T-helper 1 cell treated with Interleukin-12 subunit alpha and Interleukin-12 subunit beta and Interleukin-4 antibody, amounts not matched to agents 30 μg/mL and 1 μg/mL, for 36 hours (primary cell): ENCODE measurements at regions not wholly inside any gene's neighbourhood (a gene's known extent, or its start where the extent isn't known, plus 50 kb on each side); places are given as distances from the start of the nearest gene placed in this dataset.

Source experiments
- H3K27ac Mint-ChIP-seq: one replicate; pipeline ENCODE4 v1.8.0; 2021; ENCODE audit warnings: mild to moderate bottlenecking, mixed read lengths
- H3K27me3 Mint-ChIP-seq: one replicate; pipeline ENCODE4 v1.8.0; 2021; ENCODE audit warnings: low read depth, mixed read lengths
- H3K36me3 Mint-ChIP-seq: one replicate; pipeline ENCODE4 v1.8.0; 2021; ENCODE audit warnings: low read depth, mixed read lengths
- H3K4me1 Mint-ChIP-seq: one replicate; pipeline ENCODE4 v1.8.0; 2021; ENCODE audit warnings: low read depth, mixed read lengths
- H3K4me3 Mint-ChIP-seq: one replicate; pipeline ENCODE4 v1.8.0; 2021; ENCODE audit warnings: mild to moderate bottlenecking, moderate library complexity, mixed read lengths
- H3K9me3 Mint-ChIP-seq: one replicate; pipeline ENCODE4 v1.8.0; 2021; ENCODE audit warnings: mixed read lengths

DNA sequence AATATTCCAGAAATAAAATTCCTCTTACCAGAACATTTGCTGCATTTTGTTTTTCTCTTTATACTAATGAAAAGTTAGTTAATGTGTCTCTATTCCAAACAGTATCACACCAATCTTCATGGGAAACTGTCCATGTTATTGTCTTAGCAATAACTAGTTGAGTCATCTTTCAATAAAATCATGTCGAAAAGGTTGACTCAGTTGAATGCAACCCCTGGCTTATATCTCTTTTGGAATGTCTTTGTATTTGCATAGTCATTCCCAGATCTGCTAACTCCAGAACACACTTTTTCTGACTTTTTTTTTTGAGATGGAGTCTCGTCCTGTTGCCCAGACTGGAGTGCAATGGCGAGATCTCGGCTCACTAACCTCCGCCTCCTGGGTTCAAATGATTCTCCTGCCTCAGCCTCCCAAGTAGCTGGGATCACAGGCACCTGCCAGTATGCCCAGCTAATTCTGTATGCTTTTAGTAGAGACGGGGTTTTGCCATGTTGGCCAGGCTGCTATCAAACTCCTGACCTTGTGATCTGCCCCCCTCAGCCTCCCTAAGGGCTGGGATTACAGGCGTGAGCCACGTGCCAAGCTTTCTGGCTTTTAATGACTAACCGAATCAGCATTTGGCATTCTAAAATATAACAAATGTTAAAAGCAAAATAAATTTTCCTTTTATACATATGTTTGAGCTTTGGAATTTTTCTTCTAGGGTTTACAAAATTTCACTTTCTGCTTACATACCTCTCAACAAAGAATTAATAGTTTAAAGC, 133.2 kb upstream of the GULP1 start:
- no peaks in the 10 kb centered on the region for H3K36me3 Mint-ChIP-seq
- no peak overlapping the region for H3K27ac Mint-ChIP-seq

DNA sequence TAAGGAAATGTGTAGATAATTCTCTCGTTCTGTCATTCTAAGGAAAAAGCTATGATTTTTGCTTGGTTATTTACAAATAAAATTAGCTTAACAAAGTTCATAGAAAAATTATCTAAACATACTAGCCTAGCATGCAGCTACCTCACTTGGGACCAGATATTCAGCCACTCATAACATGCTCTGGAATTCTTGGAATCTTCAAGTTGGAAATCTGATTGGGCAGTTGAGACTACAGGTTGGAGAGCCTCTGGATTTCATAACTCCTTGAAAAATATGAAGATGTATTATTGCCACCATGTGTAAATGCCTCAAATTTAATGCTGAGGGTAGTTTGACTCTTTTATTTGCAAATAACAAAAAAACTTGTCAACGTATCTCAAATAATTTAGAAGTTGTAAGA, 132.2 kb upstream of the GULP1 start:
- Mint-ChIP-seq H3K4me3 (no peak overlapping the region), H3K27ac (no peak overlapping the region), H3K4me1 (no peaks in the 10 kb centered on the region), H3K36me3 (no peaks in the 10 kb centered on the region), H3K9me3 (no peaks in the 10 kb centered on the region), H3K27me3 (no peaks in the 10 kb centered on the region)

More for the DNA sequence above, 133.2 kb upstream of the GULP1 start:
- Mint-ChIP-seq H3K4me1 (no peaks in the 10 kb centered on the region), H3K27me3 (no peaks in the 10 kb centered on the region), H3K9me3 (no peaks in the 10 kb centered on the region), H3K4me3 (no peak overlapping the region)

DNA sequence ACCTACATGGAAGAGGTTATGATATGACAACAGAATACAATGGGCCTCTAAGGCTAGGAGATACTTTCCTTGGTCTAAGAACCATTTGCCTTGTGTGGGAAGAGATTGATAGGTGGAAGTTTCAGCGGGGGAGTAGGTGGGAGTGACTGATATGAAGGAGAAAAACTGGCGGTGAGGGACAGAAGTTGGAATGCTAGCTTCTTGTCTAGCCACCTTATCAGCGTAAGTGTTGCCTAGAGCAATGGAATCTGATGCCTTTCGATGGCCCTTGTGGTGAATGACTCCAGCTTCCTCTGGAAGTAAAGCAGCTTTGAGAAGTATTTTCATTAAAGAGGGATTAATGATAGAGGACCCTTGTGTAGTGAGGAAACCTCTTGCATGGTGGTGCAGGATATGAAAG, 121.3 kb upstream of the GULP1 start:
- H3K36me3 Mint-ChIP-seq = no peaks in the 10 kb centered on the region
- no peak overlapping the region for H3K27ac Mint-ChIP-seq
- peaks cover 8% of the 10 kb centered on the region for H3K9me3 Mint-ChIP-seq
- no peaks in the 10 kb centered on the region for H3K27me3 Mint-ChIP-seq
- no peaks in the 10 kb centered on the region for H3K4me1 Mint-ChIP-seq
- no peak overlapping the region for H3K4me3 Mint-ChIP-seq

DNA sequence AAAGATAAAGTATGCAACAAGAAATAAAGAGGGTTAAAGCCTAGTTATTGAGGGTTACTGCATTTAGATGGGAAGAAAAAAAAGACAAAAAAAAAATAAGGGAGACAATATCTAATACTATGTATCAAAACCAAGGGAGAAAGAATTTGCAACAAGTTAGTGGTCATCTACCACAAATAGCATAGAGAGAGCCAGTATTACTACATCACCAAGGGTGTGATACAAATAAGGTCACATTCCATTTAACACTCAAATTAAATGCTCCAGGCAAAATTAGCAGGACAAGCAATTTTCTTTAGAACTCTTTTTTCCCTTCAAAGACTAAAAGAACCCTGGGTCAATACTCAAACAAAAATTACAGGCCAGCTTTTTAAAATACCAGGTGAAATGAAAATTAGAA, 115.1 kb upstream of the GULP1 start:
- Mint-ChIP-seq H3K27ac (no peak overlapping the region), H3K9me3 (no peaks in the 10 kb centered on the region), H3K4me1 (no peaks in the 10 kb centered on the region), H3K36me3 (no peaks in the 10 kb centered on the region), H3K27me3 (no peaks in the 10 kb centered on the region), H3K4me3 (no peak overlapping the region)

DNA sequence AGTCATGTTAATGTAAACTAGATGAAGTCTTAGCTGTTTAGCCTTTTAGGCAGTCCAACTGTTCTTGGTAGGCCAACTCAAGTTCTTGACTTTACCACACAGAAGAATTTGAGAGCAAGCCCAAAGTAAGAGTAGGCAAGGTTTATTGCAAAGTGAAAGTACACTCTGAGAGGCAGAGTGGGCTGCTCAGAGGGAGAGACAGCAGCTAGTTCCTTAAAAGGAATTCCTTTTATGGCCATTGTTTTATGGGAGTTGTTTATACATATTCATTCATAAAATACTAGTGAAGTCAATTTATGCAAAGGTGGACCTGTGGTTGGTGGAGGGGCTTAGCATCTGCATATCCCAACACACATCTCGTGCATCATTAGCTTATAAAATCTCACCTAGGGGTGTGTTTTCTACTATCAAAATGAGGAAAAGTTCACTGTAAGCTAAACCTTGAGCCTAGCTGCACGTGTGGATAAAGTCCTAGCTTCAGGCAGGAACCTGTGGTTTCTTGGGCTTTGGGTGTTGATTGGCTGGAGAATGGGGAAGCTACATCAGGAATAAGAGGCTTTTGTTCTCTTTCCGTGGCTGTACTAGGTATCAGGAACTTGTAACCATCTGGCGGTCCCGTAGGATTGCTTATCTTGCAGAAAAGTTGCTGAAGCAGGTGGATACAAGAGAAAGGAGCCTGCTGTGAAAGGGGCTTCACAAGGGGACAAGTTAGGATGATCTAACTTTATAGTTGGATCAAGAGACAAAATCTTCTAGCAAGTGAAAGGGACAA, 110.4 kb upstream of the GULP1 start:
- no peak overlapping the region for H3K4me3 Mint-ChIP-seq
- H3K27me3 Mint-ChIP-seq = no peaks in the 10 kb centered on the region
- no peaks in the 10 kb centered on the region for H3K36me3 Mint-ChIP-seq
- H3K9me3 Mint-ChIP-seq = no peaks in the 10 kb centered on the region
- no peaks in the 10 kb centered on the region for H3K4me1 Mint-ChIP-seq
- no peak overlapping the region for H3K27ac Mint-ChIP-seq

DNA sequence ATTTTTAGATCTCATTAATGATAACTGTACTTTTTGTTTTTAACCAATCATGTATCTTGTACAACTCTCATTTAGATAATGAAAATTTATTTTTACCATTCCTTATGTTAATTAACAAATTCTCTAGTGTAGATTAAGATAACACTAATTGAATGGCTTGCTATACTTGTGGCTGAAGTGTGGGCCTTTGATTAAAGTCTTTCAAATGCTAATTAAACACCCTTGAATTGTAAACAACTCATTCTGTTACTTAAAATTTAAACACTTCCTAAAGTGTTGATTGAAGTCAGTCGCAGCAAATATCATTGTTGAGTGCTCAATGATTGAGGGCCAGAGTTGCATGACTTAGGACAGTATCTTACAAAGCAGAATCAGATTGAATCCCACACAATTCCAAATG, 109.8 kb upstream of the GULP1 start:
- H3K4me1 Mint-ChIP-seq = no peaks in the 10 kb centered on the region
- no peak overlapping the region for H3K27ac Mint-ChIP-seq
- H3K4me3 Mint-ChIP-seq = no peak overlapping the region
- no peaks in the 10 kb centered on the region for H3K36me3 Mint-ChIP-seq
- no peaks in the 10 kb centered on the region for H3K9me3 Mint-ChIP-seq
- H3K27me3 Mint-ChIP-seq = no peaks in the 10 kb centered on the region

DNA sequence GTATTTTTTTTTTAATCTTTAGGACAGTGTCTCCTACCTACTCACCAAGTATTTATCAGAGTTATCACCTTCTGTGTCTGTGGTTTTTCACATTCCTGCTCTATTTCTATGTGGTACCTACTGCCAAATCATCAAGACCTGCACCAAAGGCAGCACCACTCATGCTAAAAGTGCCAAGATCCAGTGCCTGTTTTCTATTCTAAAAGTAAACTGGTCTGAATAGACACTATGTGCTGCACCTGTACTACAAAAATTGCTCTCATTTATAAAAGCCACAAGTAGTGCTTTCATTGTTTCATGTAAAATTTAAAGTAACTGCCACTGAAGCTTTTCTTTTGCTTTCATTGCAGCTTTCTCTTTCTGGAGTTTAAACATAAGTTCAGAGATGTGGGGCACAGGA, 103.9 kb upstream of the GULP1 start:
- Mint-ChIP-seq H3K27me3 (no peaks in the 10 kb centered on the region), H3K36me3 (no peaks in the 10 kb centered on the region), H3K27ac (no peak overlapping the region), H3K4me3 (no peak overlapping the region), H3K4me1 (no peaks in the 10 kb centered on the region), H3K9me3 (no peaks in the 10 kb centered on the region)

DNA sequence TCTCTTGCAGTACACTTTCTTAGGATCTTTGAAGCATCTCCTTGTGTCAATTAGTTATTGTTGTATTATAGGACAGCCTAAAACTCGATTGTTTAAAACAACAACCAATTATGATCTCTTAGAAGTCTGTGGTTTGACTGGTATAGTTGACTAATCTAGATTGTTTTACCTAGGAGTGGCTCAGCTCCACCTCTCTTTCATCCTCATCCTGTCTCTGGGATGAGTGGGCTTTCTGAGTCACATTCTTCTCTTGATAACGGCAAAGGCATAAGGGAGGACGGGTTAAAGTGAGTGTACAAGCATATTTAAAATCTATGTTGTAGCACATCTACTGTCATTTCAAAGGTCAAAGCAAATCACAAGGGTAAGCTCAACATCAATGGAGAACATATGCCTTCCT, 102.3 kb upstream of the GULP1 start:
- no peak overlapping the region for H3K27ac Mint-ChIP-seq
- no peaks in the 10 kb centered on the region for H3K4me1 Mint-ChIP-seq
- H3K4me3 Mint-ChIP-seq = no peak overlapping the region
- no peaks in the 10 kb centered on the region for H3K27me3 Mint-ChIP-seq
- no peaks in the 10 kb centered on the region for H3K36me3 Mint-ChIP-seq
- no peaks in the 10 kb centered on the region for H3K9me3 Mint-ChIP-seq

DNA sequence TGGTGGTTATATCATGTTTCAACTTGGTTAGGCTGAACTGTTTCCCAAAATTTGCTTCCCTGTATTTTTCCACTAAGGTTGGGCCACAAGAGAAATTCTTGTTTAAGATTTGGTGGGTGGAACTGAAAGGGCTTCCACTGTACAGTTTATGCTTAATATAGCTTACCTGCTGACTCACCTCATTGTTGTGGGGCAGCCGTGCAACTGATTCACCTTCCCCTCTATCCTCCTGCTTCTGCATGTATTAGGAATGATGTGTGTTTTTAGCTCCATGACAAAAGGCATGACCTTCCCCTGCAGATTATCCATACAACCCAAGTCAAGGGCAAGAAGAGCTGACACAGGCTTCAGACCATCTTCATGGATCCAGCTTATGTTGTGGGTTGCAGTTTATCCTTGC, 98.4 kb upstream of the GULP1 start:
- Mint-ChIP-seq H3K36me3 (no peaks in the 10 kb centered on the region), H3K4me3 (no peak overlapping the region)

DNA sequence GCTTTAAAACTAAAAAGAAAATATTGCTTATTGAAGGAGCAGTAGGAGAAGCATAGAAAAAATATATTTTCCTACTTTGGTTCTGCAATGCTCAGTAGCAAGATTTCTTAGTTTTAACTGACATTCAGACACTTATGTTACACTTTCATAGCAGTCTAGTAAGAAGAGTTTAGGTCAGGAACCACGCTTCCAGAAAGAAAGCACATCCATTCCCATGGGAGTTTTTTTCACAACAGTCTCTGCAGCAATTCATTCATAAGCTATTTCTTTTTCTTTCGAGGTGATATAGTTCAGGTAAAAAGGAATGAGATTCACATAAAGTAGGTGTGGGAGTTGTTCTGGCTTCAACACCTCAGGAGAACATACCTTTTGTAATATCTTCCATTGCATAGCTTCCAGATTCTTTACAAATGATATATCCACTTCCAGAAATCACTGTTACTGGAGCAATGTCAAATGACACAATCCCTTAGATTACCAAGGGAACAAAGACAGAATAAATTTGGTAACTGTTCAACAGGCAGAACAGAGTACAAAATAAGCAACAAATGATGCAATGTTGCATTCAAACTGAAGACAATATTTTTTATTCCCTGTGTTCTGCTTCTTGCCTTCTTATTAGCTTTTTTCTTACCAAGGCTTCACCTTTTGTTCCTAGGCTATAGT, 95.2 kb upstream of the GULP1 start:
- no peaks in the 10 kb centered on the region for H3K27me3 Mint-ChIP-seq
- no peaks in the 10 kb centered on the region for H3K4me1 Mint-ChIP-seq
- H3K9me3 Mint-ChIP-seq = no peaks in the 10 kb centered on the region
- H3K4me3 Mint-ChIP-seq = no peak overlapping the region
- no peaks in the 10 kb centered on the region for H3K36me3 Mint-ChIP-seq
- no peak overlapping the region for H3K27ac Mint-ChIP-seq

More for the DNA sequence above, 98.4 kb upstream of the GULP1 start:
- H3K27me3 Mint-ChIP-seq = no peaks in the 10 kb centered on the region
- no peaks in the 10 kb centered on the region for H3K4me1 Mint-ChIP-seq
- no peaks in the 10 kb centered on the region for H3K9me3 Mint-ChIP-seq
- no peak overlapping the region for H3K27ac Mint-ChIP-seq

DNA sequence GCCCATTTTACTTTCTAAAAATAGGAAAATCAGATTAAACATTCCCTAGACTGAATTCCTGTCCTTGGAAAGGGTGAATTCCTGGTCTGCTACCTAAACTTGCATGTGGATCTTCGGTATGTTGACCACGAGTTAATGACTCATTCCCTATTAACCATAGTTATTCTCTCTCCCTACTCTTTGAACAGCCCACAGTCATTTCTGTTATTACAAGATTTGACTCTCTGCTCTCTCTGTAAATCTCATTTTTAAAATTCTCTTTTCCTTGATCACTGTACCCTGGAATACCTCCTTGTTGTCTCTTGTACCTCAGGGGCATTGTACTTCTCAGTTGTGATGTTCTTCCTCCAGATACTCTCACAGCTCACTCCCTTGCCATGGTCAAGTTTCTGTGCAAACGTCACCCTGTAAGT, 92.0 kb upstream of the GULP1 start:
- Mint-ChIP-seq H3K27me3 (no peaks in the 10 kb centered on the region), H3K4me3 (no peak overlapping the region), H3K27ac (no peak overlapping the region), H3K36me3 (no peaks in the 10 kb centered on the region), H3K4me1 (no peaks in the 10 kb centered on the region), H3K9me3 (no peaks in the 10 kb centered on the region)

DNA sequence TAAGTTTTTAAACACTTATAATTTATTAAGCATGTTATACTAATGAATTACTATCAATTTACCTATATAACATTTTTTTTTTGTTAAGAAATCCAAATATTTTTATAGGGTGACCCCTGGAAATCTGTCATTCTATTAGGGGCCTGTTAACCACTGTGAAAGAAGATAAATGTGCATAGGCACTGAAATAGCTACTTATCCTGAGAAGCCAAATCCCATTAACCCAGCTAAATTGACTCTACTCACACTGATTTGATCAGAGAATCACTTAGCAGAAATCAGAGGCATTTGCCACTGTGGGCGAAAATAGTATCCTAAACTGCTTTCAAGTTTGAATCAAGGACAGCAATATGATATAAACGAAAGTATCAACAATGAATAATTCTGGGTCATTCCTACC, 90.0 kb upstream of the GULP1 start:
- Mint-ChIP-seq H3K9me3 (no peaks in the 10 kb centered on the region), H3K4me1 (no peaks in the 10 kb centered on the region), H3K36me3 (no peaks in the 10 kb centered on the region), H3K27me3 (no peaks in the 10 kb centered on the region), H3K27ac (no peak overlapping the region), H3K4me3 (no peak overlapping the region)

DNA sequence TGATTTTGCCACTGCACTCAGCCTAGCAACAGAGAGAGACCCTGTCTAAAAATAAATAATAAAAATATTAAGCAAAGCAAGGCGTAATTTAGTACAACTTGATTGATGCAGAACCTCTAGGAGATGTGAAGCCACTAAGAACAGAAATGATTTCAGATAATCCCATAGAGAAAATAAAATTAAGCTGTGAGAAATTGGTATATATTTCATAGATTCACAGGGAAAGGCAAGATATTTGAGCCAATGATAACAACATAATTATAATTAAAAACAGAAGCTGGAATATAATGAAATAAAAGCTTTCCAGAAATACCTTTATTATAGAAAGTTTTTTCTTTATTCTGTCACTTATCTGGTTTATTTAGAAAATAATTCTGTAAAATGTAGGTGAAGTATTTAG, 88.9 kb upstream of the GULP1 start:
- no peak overlapping the region for H3K4me3 Mint-ChIP-seq

DNA sequence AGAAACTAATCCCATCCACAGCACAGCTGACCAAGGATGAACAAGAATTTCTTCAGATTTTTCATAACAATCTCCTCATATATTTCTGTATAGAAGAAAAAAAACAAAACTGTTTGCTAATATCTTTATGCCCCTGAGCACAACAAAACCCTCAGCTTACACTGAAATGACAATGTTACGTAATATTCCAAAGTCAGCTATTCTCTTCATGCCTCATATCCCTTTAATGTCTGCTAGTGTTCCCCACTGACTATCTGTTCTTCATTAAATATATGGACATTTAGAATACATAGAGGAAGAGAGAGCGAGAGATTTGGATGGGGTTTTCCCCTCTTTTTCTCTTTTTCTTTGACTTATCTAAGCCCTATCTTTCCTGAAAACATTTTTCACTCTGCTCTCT, 87.9 kb upstream of the GULP1 start:
- H3K9me3 Mint-ChIP-seq = no peaks in the 10 kb centered on the region
- no peaks in the 10 kb centered on the region for H3K4me1 Mint-ChIP-seq
- no peaks in the 10 kb centered on the region for H3K36me3 Mint-ChIP-seq
- H3K27ac Mint-ChIP-seq = no peak overlapping the region
- no peak overlapping the region for H3K4me3 Mint-ChIP-seq
- H3K27me3 Mint-ChIP-seq = no peaks in the 10 kb centered on the region

More for the DNA sequence above, 88.9 kb upstream of the GULP1 start:
- Mint-ChIP-seq H3K9me3 (no peaks in the 10 kb centered on the region), H3K36me3 (no peaks in the 10 kb centered on the region), H3K27me3 (no peaks in the 10 kb centered on the region), H3K4me1 (no peaks in the 10 kb centered on the region), H3K27ac (no peak overlapping the region)

DNA sequence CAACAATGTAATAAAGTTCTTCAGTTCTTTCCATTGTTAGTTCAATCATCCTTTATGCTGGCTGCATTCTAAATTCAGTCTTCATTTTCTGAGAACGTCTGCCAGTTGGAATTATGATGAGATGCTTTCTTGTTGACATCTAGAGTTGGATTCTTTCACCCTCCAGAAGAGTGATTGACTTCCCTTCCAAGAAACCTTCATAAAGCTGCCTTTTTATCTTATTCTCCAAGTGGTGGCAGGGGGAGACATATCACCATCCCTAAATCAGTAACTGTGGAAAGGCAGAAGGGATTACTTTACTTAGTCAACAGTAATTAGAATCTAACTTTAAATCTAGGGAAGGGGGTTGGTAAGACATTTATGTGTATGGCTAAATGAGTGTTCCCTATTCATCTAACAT, 86.8 kb upstream of the GULP1 start:
- no peaks in the 10 kb centered on the region for H3K4me1 Mint-ChIP-seq
- H3K9me3 Mint-ChIP-seq = no peaks in the 10 kb centered on the region
- no peak overlapping the region for H3K4me3 Mint-ChIP-seq
- H3K36me3 Mint-ChIP-seq = no peaks in the 10 kb centered on the region
- H3K27me3 Mint-ChIP-seq = no peaks in the 10 kb centered on the region
- H3K27ac Mint-ChIP-seq = no peak overlapping the region
